HTR-8/SVneo (cell line): ENCODE measurements at regions not wholly inside any gene's neighbourhood (a gene's known extent, or its start where the extent isn't known, plus 50 kb on each side); places are given as distances from the start of the nearest gene placed in this dataset.

Experiments
- DNase-seq: peaks from one replicate; pipeline ENCODE4 v3.0.0; 2011; ENCODE audit warnings: low spot score, mixed read lengths; ENCODE audit not compliant: insufficient read length
- FAIRE-seq: peaks from 2 replicates; lab custom pipeline; 2011; peaks lifted over from hg19 to GRCh38; lab: Jason Lieb, UNC

- FAIRE-seq: no peak
- no peak for DNase-seq
Measured at GRCh38 chr5:3542769-3543168, 52.9 kb upstream of the IRX1 start.

DNA sequence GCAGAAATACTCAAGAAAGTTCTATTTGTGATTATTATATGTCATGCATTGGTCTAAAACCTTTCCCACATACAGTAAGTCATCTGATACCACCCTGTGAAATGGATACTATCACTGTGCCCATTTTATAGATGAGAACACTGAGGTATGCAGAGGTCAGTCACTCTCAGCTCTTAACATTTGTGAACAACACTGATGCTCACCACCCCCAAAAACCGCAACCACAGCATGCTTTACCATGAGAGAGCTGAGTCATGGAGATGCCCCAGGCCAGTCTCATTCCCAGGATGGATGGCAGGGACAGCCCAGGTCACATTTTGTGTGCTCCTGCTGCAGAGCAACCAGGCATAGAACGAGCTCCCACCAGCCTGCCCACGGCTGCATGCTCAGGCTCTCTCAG lies 53.5 kb upstream of the IRX1 start:
- FAIRE-seq (no peak), DNase-seq (no peak)

DNA sequence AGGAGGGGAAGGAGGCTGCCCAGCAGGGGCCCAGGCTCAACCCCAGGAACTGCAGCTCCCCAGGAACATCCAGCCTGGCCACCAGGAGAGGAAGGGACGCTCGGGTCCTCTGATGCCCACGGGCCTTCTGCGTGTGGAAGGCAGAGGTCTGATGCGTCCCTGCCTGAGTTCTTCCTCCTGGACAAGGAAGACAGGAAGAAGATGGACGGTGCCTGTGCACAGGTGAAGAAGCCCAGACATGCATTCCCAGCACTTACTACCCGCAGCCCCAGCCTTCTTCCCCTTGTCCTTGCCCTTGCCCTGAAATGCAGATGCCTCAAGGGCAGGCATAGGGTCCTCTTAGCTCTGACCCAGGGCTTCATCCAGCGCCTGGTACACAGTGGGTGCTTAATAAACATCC lies 56.7 kb upstream of the IRX1 start:
- DNase-seq: no peak
- FAIRE-seq: no peak

GRCh38 chr5:3537942-3538341 lies 57.7 kb upstream of the IRX1 start:
- DNase-seq (no peak), FAIRE-seq (no peak)

- FAIRE-seq (no peak), DNase-seq (no peak)
Measured at GRCh38 chr5:3535414-3536211, 60.0 kb upstream of the IRX1 start.

- no peak for FAIRE-seq
Measured at GRCh38 chr5:3534997-3535396, 60.6 kb upstream of the IRX1 start.

GRCh38 chr5:3531320-3531986 lies 64.2 kb upstream of the IRX1 start:
- FAIRE-seq: no peak
- no peak for DNase-seq

More at GRCh38 chr5:3534997-3535396, 60.6 kb upstream of the IRX1 start:
- no peak for DNase-seq

- DNase-seq: no peak
- FAIRE-seq: no peak
Measured at GRCh38 chr5:3530251-3530650, 65.4 kb upstream of the IRX1 start.

GRCh38 chr5:3526551-3527185 lies 69.0 kb upstream of the IRX1 start:
- FAIRE-seq: no peak
- DNase-seq: no peak

DNA sequence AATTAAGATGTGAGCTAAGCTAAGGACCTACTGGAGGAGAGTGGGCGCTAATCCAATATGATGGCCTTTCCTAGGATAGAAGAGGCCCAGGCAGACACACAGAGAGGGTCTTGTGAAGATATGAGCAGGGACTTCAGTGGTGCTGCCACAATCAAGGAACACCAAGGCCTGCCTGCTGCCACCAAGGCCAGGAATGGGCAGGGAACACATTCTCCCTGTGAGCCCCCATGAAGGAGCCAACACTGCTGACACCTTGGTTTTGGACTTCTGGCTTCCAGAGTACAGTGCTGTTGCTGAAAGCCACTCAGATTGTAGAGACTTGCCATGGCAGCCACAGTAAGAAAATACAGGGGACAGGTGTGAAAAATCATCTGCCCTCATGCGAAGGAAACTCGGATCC lies 73.1 kb upstream of the IRX1 start:
- FAIRE-seq (no peak), DNase-seq (no peak)

DNA sequence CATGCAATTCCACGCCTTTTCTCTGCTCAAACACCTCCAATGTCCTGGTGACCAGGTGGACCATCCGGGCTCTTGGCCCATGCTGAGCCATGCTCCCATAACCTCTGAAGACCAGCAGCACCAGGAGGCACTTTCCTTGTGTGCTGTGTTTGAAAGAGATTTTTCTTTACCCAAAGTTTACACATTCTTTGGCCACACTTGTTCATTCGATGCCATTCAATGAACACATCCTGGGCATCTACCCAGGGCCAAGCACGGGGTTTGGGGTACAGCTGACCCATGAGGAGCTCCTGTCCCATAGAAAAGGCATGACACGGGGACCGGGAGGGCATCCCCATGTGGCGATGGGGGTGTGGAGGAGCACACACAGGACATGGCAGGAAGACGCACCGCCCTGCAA lies 77.1 kb upstream of the IRX1 start:
- no peak for DNase-seq
- no peak for FAIRE-seq

DNA sequence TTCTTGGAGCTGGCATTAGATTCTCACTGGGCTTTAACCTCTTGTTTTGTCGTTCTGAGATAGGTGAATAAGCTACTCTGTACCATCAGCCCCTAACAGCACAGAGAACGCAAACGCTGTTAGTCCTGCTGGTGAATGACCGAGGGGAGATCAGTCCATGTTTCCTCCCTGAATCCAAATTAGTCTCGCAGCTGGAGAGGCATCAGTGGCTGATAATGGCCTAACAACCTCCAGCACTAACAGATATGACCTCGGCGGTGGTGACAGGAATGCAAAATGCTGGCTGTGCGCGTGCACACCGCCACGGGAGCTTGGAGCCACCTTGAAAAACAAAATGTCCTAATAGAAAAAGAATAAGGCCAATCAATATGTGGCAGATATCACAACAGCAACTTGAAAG lies 77.6 kb upstream of the IRX1 start:
- FAIRE-seq (no peak), DNase-seq (no peak)

- FAIRE-seq: no peak
- no peak for DNase-seq
Measured at GRCh38 chr5:3517348-3517747, 78.3 kb upstream of the IRX1 start.

- DNase-seq (no peak), FAIRE-seq (no peak)
Measured at GRCh38 chr5:3512361-3513095, 83.1 kb upstream of the IRX1 start.

- FAIRE-seq: no peak
- no peak for DNase-seq
Measured at GRCh38 chr5:3511934-3512333, 83.7 kb upstream of the IRX1 start.

- FAIRE-seq: no peak
Measured at GRCh38 chr5:3511519-3511918, 84.1 kb upstream of the IRX1 start.

GRCh38 chr5:3510642-3511417 lies 84.8 kb upstream of the IRX1 start:
- FAIRE-seq: no peak

More at GRCh38 chr5:3511519-3511918, 84.1 kb upstream of the IRX1 start:
- DNase-seq: no peak

DNA sequence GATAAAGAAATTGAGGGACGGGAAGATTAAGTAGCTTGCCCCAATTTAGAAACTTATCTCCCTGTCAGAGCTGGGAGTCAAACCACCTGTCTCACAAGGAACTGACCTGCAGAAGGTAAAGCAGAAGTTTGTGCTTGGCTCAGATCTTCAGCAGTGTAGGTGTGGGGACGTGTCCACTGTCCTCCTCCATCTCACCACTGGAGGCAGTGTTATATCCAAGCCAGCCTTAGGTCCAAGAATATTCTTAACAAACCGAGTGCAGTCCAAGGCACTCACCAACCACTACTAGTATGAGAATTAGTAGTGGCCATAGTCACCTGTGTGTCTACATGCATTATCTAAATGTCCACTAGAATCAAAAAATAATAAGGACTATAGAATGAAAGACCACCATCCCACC lies 86.3 kb upstream of the IRX1 start:
- DNase-seq (no peak), FAIRE-seq (no peak)

More at GRCh38 chr5:3510642-3511417, 84.8 kb upstream of the IRX1 start:
- DNase-seq: no peak

- DNase-seq: no peak
- FAIRE-seq: no peak
Measured at GRCh38 chr5:3508395-3508794, 87.2 kb upstream of the IRX1 start.

DNA sequence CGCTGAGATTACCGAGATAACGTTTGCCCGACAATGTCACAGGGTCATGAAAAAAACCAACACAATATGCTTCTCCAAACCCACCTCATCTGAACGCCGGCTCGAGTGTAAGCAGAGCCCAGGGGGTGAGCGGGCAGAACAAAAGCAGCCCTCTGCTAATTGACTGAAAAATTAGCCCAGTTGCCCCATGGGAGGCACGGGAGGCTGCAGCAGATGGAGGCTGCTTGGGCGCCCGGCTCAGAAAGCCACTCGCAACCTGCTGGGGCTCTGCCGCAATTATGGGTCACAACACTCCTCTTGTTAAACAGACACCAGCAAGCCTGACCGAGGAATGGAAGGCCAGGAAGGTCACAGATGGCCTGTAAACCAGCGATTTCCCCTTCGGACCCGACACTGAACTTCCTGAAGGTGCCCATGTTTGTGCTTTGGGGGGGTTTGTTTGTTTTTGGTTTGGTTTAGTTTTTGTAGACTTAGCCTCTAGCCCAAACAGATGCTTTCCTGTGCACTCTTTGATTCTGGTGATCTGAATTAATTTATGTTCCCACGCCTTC lies 104.6 kb upstream of the IRX1 start:
- no peak for FAIRE-seq
- no peak for DNase-seq
